GM08714 (cell line): ENCODE measurements at regions not wholly inside any gene's neighbourhood (a gene's known extent, or its start where the extent isn't known, plus 50 kb on each side); places are given as distances from the start of the nearest gene placed in this dataset.
"Not testable (repeated sequence)": the region's sequence is repeated elsewhere in the genome, so short reads cannot be mapped to it uniquely, and the experiment has no call there.

Source experiments
- H3K4me3 ChIP-seq: fragments of 200-500 bp; sonication (Bioruptor generic); 2 replicates; pipeline ENCODE4 v1.5.1; 2014; ENCODE audit warnings: mild to moderate bottlenecking, low read length, inconsistent platforms
- ZNF274 ChIP-seq: IDR thresholded peaks from 2 replicates; pipeline ENCODE4 v1.6.1; 2012; ENCODE audit warnings: mild to moderate bottlenecking, low read depth, low read length

GRCh38 chr7:42574685-42575084 lies 337.2 kb downstream of the C7orf25 start:
- no peak overlapping the region for H3K4me3 ChIP-seq
- TF ChIP-seq ZNF274, result no peak

- no peak for TF ChIP-seq ZNF274
- H3K4me3 ChIP-seq, result no peak overlapping the region
Observed at GRCh38 chr7:42573881-42574672, 337.1 kb upstream of the GLI3 start.

DNA sequence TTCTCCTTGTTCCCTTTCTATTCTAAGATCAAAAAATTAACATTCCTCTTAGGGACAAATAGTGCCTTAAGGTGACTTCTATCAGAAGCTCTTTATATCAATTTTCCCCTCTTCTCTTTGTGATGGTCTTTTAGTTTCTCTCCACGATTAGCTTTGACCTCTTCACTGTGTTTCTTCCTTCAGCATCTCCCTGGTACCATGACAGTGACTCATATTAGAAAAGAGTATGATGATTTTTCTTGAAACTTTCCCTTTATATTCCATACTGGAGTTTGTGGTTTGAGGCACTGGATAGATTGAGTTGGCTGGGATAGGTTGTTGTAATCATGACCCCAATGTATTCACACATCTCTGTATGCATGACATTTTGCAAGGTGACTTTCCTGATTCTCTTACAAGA lies 335.6 kb upstream of the GLI3 start:
- TF ChIP-seq ZNF274, result no peak
- H3K4me3 ChIP-seq, result no peak overlapping the region

- no peak for TF ChIP-seq ZNF274
- no peak overlapping the region for H3K4me3 ChIP-seq
Observed at GRCh38 chr7:42572056-42572455, 335.0 kb upstream of the GLI3 start.

DNA sequence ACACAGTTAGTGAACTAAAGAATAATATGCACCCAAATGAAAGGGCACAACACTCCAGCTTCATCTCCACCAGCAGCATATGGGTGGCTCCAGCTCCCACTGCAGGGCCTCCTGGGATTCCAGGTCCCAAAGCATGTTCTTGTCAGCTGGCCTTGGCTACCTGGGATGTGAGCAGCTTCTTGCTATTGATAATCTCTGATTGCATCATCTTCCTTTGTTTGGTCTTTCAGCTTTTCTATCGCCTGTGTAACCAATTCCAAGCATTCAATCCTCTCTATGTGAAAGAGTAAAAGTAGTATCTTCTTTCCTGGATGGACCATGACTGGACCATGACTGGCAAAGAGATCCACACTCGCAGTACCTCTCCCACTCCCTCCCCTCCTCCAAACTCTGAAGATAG lies 333.9 kb upstream of the GLI3 start:
- H3K4me3 ChIP-seq, result no peak overlapping the region
- no peak for TF ChIP-seq ZNF274

GRCh38 chr7:42567051-42567450 lies 330.0 kb upstream of the GLI3 start:
- TF ChIP-seq ZNF274, result no peak
- H3K4me3 ChIP-seq, result no peak overlapping the region

DNA sequence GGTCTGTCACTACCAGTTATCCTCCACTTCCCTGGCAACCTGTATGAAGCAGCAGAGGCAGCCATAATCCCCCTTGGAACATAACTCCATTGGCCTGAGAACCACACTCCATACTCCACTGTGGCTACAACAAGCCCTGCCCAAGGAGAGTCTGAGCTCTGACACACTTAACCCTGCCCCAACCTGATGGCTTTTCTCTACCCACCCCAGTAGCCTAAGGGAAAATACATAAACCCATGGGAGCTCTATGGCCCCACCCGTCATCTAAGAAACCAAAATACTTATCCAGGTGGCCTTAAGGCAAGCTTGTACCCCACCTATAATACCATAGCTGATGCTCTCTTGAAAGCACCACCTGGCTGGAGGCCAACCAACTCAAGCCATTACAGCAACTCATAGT lies 324.8 kb upstream of the GLI3 start:
- H3K4me3 ChIP-seq, result no peak overlapping the region
- no peak for TF ChIP-seq ZNF274

DNA sequence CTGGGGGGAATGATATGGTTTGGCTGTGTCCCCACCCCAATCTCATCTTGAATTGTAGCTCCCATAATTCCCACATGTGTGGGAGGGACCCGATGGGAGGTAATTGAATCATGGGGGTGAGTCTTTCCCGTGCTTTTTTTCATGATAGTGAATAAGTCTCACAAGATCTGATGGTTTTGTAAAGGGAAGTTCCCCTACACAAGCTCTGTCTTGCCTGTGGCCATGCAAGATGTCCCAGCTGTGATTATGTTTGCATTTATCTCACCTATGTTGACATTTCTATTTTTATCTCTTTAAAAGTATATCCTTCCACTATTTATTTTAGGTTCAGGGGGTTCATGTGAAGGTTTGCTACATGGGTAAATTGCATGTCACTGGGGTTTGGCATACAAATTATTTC lies 323.9 kb upstream of the GLI3 start:
- no peak for TF ChIP-seq ZNF274

DNA sequence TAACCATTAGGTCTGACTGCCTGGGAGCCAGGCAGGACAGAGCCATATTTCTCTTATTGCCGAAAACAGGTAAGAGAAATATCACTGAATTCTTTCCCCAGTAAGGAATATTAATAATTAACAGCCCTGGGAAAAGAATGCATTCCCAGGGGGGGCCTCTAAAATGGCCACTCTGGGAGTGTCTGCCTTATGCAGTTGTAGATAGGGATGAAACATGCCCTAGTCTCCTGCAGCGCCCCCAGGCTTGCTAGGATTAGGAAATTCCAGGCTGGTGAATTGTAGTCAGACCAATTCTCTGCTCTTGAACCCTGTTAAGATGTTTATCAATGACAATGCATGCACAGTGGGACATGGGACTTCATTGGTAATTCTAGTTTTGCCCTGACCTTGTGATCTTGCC lies 317.9 kb upstream of the GLI3 start:
- H3K4me3 ChIP-seq, result not testable (repeated sequence)

More for the DNA sequence above, 323.9 kb upstream of the GLI3 start:
- no peak overlapping the region for H3K4me3 ChIP-seq

DNA sequence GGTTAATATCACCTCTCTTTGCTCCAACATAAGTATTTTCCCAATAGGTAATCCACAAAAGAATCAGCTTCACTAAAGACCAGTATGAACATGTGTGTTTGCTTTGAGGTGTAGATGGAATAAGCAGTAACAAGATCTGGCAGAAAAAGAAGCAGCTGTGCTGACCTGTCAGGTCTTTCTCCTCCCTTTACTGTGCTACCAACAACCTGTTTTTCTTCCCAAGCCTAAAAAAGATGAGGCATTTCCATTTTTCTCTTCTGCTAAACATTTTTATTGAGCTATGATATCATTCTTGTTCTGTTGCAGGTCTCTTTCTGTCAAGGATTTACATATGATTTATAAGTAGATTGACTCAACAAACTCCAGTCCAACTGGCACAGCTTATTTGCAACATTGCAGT lies 315.2 kb upstream of the GLI3 start:
- no peak for TF ChIP-seq ZNF274
- H3K4me3 ChIP-seq, result no peak overlapping the region

DNA sequence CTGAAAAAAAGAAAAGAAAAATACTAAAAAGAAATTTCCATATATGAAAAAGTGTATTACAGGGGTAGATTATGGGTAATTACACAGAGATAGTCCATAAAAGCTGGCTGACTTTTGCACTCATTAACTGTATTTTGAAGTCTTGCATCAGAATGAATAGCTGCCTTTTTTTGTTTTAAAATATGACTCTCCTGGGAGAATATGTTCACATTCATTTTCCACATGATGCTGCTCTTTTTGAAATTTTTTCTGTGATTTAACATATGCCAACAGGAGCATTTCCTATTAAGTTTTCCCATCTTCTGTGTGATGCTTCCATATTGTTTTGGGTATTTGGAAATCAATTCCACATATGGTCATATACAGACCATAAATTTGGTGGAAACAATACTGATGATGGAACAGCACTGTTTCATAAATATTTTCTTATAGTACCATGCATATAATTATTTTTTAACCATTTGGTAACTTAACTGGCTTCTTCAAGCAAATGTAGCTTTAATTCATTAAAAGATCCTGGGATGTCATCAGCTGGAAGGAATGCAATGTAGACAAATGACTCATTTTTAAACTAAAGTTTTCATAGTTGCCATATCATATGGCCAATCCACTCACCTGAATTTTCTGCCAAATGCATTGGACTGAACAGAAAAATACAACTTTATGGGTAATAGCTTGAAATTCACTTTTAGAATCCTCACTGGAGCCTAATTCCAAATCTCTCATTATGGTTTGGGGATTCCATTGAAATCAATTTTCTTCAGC lies 313.9 kb upstream of the GLI3 start:
- no peak overlapping the region for H3K4me3 ChIP-seq
- no peak for TF ChIP-seq ZNF274

DNA sequence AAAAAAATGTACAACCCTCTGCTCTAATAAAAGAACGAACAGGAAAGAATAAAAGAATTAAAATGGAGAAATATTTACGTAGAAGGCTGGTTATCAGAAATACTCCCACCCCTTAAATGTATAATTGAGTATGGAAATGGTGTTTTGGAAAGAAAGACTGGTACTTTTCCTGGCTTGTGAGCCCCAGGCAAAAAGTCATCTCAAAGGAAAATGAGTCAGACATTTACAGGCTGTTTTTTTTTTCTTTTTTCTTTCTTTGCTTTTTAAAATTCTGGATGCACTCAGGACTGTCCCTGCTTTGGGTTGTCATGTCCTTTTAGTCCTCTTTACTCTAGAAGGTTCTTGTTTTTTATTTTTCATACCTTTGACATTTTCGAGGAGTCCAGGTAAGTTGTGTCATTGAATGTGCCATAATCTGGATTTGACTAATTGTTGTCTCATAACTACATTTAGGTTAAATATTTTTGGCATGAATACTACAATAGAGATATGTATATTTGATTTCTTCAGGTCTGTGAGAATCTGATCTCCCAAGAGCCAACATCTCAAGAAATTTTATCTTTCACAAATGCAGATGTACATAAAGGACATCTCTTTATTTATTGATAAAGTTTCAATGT lies 313.0 kb upstream of the GLI3 start:
- no peak overlapping the region for H3K4me3 ChIP-seq
- TF ChIP-seq ZNF274, result no peak

DNA sequence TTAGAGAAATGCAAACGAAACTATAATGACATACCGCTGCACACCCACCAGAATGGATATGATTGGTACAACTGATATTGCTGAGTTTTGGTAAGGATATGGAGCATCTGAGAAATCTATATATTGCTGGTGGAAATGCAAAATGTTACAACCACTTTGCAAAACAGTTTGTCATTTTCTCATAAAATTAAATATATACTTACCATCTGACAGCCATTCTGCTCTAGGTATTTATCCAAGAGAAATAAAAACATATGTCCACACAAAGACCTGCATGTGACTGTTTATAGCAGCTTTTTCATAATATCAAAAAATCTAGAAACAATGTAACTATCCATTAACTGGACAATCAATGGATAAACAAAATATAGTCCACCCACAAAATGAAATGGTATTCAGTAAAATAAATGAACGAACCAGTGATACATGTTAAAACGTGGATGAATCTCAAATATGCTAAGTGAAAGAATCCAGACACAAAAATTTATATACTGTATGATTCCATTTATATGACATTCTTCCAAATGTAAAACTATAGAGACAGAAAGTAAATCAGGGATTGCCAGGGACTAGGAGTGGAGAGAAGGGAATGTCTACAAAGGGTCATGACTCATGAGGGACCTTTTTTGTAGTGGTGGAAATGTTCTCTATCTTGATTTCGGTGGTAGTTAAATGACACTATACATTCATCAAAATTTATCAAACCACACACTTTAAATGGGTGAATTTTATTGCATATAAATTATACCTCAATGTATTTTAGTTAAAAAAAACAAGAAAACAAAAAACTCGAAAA lies 312.0 kb upstream of the GLI3 start:
- H3K4me3 ChIP-seq, result no peak overlapping the region
- no peak for TF ChIP-seq ZNF274

DNA sequence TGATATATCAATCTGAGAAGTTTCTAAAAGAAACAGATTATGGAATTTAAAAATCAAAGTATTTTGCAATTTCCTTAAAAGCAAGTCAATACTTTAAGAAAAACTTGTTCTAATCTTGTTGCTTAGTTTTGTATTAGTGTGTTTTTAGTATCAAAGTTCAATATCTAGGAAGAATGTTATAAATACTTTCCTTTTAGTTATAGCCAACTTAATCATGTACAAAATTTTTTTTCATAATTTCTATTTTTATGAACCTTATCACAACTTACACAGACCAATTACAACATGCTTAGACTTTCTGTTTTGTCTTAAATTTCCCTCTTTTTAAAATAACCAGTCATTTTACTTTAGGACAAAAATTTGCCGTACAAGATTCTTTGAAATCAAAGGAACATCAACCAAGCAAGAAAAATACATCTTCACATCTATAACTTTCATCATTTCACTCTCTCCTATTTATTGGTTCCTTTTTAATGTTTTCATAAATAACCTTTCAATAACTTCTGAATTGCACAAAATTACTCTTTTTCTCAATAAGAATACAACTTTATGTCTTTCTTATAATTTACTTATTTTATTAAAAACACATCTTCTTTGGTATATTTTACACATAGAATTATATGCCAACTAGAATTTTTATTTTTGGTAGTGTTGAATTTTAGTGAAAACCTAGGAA lies 308.2 kb upstream of the GLI3 start:
- H3K4me3 ChIP-seq, result no peak overlapping the region
- no peak for TF ChIP-seq ZNF274
